Caki2 (cell line): ENCODE measurements at regions not wholly inside any gene's neighbourhood (a gene's known extent, or its start where the extent isn't known, plus 50 kb on each side); places are given as distances from the start of the nearest gene placed in this dataset.
"Not testable (repeated sequence)": the region's sequence is repeated elsewhere in the genome, so short reads cannot be mapped to it uniquely, and the experiment has no call there.

Experiments used
- DNase-seq: peaks from one replicate; pipeline ENCODE4 v3.0.0-alpha.2; 2015; ENCODE audit warnings: low read depth
- in situ Hi-C: cut with HindIII; loops from 2 replicates; pipeline ENCODE4 v1.10.0; 2016; ENCODE audit warnings: low sequenced_read_pairs, low pct_unique_long_range_greater_than_20kb, mixed read lengths

DNA sequence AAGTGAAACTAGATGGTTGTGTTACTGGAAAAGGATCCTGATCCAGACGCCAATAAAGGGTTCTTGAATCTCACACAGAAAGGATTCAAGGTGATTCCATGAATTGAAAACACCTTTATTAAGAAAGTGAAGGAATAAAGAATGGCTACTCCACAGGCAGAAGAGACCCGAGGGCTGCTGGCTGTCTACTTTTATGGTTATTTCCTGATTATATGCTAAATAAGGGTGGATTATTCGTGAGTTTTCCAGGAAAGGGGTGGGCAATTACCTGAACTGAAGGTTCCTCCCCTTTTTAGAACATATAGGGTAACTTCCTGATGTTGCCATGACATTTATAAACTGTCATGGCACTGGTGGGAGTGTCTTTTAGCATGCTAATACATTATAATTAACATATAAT is 50.9 kb upstream of the WARS2 start:
- in situ Hi-C loops: no loop called here

DNA sequence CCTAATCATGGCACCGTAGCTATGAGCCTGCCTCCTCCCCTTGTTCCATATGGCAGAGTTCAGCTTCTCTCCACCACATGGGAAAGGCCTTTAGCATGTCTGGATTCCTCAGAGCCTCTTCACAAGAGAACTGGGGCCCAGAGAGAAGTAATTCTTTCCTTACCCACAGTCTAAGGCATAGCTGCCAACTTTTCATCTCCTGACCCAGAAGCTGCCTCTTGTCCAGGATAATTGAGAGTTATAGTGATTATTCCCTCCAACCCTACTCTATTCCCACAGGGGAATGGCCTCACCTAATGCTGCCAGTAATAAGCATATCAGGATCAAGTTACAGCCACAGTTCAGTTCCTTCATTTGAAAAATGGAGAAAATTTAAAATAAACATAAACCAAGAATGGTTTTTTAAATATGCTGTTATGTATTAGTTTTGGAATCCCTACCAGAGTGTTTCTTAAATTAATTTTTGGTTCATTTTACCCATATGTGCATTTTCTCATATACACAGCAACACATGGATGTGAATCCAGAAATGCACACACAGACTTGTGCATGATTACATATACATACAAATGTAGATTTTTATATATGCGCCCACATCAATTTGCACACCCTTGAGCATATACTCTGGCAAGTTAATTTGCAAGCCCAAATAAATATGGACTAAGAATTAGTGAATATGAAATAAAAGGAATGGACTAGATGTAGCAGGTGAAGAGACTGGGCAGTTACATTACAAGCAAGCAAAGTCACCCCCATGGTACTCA is 63.9 kb upstream of the WARS2 start:
- in situ Hi-C loops: no loop called here
- no peak for DNase-seq

More for the DNA sequence above, 50.9 kb upstream of the WARS2 start:
- no peak for DNase-seq

DNA sequence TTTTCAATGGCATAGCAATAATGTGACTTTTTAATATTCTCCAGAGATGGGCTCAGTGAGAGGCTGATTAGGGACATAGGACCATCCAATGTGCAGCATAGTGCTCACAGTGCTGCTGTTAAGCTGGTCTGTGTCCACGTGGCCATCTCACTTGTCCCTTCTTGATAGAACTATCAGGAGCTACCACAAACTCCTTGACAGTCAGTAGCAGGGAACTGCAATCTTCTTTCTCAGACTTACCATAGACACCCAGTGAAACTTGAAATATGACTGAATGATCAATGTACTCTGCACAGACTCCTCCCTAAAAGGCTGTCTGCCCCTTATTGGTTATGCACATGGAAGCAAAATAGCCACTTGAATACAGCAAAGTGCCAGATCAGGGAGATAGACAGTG is 64.5 kb upstream of the WARS2 start:
- DNase-seq: no peak
- in situ Hi-C loops: no loop called here

DNA sequence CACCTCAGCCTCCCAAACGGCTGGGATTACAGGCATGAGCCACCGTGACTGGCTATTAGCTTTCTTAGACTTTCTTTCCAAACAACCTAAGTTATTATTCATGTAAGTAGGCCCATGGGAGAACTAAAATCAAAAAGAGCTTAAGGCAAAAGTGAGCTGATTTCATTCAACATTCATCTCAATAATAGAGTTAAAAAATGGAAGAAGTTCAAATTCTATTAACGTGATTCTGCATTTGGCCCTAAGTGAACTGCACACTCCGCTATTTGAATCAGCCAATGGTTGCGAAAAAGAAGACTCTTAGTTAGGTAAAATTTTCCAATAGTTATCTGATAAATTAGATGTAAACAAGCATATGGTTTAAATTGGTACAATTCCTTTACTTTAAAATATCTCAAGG is 68.6 kb upstream of the WARS2 start:
- DNase-seq: no peak
- in situ Hi-C loops: no loop called here

DNA sequence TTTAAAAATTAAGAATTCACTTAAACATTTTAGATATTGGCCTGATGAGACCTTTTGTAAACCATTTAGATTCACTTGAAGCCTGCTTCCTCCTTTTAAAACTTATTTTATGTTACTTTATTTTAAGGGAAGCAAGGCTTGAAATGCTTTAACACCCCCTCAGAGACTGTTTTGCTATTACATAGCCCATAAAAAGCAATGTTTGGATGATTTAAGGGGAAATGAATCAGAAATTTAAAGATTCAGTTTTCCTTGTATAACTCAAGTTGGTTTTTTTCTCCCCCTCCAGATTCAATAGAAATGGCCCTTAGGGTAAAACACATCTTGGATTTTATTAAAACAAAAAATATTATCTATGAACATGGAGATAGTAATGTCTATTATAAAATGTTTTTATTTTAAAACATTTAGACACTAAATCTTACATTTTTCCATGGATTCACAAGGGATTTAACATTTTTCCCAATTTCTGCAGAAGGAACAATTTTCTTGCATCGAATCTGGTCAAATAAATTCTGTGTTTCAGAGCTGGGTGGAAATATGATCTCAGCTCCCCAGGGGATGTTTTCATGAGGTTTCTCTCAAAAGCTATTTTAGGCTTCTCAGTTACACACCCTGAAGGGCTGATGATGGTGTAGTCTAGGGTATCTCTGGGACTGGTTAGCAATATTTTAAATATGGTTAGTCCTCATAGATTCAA is 69.3 kb upstream of the WARS2 start:
- in situ Hi-C loops: no loop called here
- DNase-seq: no peak

DNA sequence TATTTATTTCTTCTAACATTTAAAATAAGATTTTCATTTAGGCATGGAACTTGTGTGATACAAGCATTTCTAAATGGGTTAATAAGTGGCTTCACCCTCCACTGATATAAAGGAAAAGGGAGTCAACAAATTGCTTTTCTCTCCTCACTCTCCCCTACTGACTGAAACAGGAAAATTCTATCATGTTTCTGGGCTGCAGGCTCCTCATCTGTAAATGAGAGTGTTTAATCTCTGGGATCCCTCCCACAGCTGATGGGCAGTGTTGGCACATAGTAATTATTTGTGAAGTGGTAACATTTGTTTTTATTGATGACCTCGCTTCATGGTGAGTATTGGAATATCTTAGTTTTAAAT is 69.8 kb upstream of the WARS2 start:
- in situ Hi-C loops: no loop called here
- DNase-seq: no peak

DNA sequence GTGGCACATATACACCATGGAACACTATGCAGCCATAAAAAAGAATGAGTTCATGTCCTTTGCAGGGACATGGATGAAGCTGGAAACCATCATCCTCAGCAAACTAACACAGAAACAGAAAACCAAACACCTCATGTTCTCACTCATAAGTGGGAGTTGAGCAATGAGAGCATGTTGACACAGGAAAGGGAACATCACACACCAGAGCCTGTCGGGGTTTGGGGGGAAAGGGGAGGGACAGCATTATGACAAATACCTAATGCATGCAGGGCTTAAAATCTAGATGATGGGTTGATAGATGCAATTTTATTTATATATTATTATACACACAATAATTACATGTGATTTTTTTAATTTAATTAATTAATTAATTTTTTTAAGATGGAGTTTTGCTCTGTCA is 72.8 kb upstream of the WARS2 start:
- DNase-seq, in situ Hi-C loops: not testable (repeated sequence)

DNA sequence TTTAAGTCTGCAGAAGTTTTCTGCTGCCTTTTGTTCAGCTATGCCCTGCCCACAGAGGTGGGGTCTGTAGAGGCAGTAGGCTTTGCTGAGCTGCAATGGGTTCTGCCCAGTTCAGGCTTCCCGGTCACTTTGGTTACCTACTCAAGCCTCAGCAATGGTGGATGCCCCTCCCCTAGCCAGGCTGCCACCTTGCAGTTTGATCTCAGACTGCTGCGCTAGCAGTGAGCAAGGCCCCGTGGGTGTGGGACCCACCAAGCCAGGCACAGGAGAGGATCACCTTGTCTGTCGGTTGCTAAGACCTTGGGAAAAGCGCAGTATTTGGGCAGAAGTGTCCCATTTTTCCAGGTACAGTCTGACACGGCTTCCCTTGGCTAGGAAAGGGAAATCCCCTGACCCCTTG is 74.5 kb upstream of the WARS2 start:
- in situ Hi-C loops: not testable (repeated sequence)

DNA sequence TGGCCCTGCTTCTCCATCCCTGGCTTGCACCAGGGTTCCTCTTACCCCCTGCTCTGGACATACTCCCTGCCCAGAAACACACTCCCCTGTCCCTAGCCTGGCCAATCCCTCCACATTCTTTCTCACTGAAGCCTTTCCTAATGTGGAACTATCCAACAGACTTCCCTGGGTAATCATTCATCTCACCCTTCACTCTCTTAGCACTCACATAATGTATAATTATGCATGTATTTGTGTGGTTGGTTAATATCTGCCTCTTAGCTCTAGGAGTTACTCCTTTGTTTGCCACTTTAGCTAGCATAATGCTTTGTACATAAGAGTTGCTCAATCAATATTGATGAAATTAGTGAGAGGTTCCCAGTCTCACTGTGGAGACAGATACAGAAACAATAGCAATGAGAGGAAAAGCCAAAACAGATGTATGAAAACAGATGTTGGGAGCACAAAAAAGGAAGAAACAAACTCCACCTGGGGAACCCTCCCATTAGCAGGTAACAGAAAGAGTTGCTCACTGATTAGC is 76.9 kb upstream of the WARS2 start:
- in situ Hi-C loops: no loop called here
- no peak for DNase-seq

More for the DNA sequence above, 74.5 kb upstream of the WARS2 start:
- DNase-seq: not testable (repeated sequence)

DNA sequence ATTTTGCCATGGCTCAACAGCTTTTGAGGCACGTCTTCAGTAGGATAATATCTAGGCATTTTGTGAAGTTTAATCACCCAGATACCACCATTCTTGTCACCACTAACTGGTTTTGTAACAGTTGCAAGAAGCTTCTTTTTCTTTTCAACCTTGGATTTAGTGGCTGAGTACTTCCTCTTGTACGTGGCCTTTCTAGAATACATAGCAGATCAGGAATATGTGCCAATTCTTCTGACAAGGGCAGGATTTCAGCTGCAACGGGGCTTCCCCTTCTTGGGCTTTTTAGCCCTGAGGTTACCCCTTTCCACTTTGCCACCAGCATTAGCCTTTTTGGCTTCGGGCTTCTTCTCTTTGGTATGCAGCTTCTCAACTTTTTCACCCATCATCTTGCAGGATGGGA is 79.3 kb upstream of the WARS2 start:
- DNase-seq: no peak
- in situ Hi-C loops: no loop called here

DNA sequence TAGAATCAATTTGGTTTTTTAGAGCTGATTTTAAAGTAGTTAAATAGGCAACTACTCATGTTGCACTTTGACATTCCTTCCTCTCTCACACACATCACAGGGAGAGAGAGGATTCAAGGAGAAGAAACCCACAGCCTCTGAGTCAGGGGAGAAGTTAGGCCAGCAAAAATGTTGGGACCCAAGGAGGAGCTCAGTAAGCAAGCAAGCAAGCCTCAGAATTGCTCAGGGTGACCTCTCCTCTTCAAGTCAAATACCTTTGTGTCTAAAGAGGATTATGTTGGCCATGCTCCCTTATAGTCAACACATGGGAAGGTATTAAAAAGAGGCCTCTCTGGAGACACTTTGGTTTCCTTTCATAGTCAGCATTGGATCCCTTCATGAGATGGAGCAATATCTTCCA is 80.5 kb upstream of the WARS2 start:
- in situ Hi-C loops: no loop called here
- no peak for DNase-seq

DNA sequence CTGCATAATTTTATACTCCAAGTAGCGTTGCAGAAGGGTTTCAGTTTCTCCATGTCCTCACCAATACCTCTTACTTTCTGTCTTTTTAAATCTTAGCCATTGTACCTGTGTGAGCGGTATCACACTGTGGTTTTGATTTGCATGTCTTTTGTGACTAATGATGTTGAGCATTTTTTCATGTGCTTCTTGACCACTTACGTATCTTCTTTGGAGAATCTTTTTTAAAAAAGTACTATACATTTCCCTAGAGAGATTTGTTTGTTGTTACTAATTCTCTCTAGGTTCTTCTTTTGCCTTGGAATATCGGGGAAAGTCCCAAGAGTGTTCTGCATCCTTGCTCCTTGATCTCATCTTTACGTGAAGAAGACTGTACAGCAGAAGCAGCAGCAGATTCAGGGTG is 81.8 kb upstream of the WARS2 start:
- no peak for DNase-seq
- in situ Hi-C loops: no loop called here

DNA sequence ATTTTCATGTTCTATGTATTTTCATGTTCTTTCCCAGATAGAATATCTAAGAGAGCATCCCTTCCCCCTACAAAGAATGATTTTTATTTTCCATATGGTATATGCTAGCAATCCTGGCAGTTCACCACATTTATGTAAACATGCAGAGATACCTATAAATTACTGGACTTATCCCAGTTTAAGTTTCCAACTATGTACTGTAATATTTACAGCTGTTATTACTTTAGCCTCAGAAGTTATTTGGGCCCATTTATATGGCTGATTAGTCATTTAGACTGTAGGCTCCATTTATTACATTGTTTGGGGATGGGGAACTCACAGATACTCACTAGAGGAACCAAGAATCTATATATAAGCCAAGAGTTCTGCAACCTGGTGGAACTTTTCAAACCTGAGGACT is 84.8 kb upstream of the WARS2 start:
- DNase-seq: no peak
- in situ Hi-C loops: no loop called here

DNA sequence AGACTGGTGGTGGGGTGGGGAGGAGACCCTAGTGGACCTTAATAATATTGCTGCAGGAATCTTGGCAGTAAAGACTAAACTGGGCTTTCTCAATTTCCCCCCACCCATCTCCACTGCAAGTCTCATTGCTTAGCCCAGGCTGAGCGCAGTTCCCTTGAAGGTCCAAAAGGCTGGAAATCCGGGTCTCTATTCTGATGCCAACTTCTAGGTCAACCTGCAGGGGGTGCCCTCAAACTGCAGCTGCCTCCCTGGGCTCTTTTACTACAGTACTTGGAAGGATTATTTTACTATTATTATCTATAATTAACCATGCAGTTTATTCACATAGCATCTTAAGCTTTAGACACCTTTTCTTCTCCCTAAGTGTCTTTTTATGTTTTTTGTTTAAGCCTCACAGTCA is 85.4 kb upstream of the WARS2 start:
- no peak for DNase-seq
- in situ Hi-C loops: no loop called here

DNA sequence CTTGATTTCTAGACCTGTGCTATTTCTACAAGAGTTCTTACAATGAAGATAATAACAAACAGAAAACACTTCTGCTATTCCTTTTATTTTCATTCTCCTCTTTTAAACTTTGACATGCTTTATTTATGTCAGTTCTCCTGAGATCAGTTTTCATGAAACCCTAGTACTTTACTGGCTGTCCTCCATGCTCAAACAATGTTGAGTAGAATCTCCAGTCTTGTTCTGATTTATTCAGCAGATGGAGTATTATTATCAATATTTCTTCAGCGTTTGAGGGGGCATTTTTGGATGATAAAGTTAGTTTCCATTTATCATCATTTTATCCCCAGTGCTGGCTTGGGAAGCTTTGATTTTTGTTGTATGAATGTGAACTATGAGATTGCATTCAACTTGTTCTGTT is 85.9 kb upstream of the WARS2 start:
- no peak for DNase-seq
- in situ Hi-C loops: no loop called here

DNA sequence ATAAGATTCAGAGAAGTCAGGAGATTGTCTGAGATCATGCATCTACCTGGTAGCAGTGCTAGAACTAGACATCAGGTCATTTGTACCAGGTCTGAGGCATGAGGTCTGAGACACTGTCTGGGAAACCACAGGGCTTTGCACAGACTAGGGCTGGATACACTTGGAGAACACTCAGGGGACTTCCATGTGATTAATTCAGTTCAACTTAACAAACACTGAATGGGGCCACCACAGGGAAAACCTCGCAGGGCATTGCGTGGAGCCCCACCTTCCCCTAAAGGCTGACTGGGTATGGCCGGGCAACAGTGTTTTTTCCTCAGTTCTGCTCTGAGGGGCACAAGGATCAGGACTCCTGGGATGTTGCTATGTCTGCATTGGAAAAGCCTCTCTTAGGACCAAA is 86.5 kb upstream of the WARS2 start:
- DNase-seq: no peak
- in situ Hi-C loops: no loop called here

DNA sequence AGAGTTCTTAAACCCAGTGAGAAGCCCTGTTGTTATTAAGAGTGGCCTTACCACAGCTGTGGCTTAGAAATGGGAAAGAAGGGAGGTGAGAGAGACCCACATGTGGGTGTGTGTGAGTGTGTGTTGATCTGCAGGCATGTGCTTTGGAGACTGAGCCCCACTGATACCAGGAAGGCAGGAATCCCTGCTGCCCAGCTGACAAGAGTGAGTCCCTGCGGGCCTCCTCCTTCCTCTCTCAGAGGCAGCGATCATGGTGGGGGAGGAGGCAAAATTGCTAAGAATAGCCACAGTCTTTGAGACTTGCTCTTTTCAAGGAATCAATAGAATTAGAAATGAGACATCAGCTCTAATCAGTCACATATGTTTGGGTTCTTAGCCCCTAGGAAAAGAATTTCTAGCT is 87.0 kb upstream of the WARS2 start:
- in situ Hi-C loops: no loop called here
- no peak for DNase-seq

DNA sequence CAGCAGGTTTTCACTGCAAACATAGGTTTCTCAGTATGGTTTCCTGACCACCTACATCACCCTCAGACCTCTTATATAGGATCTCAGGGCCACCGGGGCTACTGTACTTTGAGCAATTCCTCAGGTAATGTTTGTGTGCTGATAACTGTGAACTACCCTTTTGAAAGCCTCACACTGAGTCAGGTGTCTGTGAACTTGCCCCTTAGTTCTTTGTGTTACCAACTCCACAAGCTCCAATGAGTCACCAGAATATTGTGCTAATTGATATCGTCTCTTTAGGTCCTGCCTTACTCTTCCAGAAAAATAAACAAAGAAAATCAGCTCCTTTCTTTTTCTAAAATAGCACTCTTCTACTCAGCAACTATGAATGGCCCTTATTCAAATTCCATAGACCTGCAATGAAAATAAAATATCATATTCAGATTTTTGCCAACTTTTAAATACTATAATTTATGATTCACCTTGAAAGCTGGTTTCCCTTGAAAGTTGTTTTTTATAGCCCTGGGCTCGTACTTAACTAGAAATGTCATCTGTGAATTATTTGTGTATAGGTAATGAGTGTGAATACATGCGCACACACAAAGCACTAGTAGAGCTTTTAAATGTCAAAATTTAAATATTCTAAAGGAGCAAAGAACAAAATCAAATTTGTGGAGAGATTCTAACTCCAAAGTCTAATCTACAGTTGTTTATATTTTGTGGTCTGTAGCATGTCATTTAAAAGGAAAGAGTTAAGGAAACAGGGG is 88.1 kb upstream of the WARS2 start:
- in situ Hi-C loops: no loop called here

DNA sequence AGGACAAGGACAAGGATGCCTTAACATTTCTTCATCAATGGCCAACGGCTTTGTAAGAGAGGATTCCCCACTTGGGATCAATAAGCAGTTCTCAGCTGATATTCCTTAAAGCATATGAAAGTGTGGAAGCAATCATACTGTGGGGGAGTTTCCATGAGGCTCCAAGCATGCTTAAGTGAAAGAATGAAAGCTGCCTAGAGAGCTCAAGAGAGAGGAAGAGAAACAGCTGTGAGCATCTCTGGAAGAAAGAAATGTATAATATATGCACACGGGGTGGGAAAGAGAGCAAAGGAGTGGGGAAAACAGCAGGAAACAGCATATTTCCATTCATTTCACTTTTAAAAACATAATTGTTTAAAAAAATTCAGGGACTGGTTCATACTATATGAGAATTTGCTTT is 94.7 kb upstream of the WARS2 start:
- no peak for DNase-seq
- in situ Hi-C loops: no loop called here

More for the DNA sequence above, 88.1 kb upstream of the WARS2 start:
- no peak for DNase-seq
